BLaER1 treated with 17β-estradiol and CSF1 and Interleukin-3, amounts not matched to agents 10 nM and 100 nM (cell line): ENCODE measurements at regions not wholly inside any gene's neighbourhood (a gene's known extent, or its start where the extent isn't known, plus 50 kb on each side); places are given as distances from the start of the nearest gene placed in this dataset.
A peak's percentile ranks its signal among the peaks of the same experiment; 100 is the strongest.

Experiments used
- H3K27ac ChIP-seq, 11 experiments: shearing (Covaris generic); formaldehyde crosslinking; 2 replicates each; pipeline ENCODE4 v1.8.1; 2022
- H3K27me3 ChIP-seq, 11 experiments: shearing (Covaris generic); formaldehyde crosslinking; 2 replicates each; pipeline ENCODE4 v1.8.1; 2022
- H3K36me3 ChIP-seq, 11 experiments: shearing (Covaris generic); formaldehyde crosslinking; 2 replicates each; pipeline ENCODE4 v1.8.1; 2022
- H3K4me1 ChIP-seq, 10 experiments: shearing (Covaris generic); formaldehyde crosslinking; 2 replicates each; pipeline ENCODE4 v1.8.1; 2022
- H3K4me2 ChIP-seq, 11 experiments: shearing (Covaris generic); formaldehyde crosslinking; 2 replicates each; pipeline ENCODE4 v1.8.1; 2022
- H3K4me3 ChIP-seq, 10 experiments: shearing (Covaris generic); formaldehyde crosslinking; 2 replicates each; pipeline ENCODE4 v1.8.1; 2022
- H3K9ac ChIP-seq, 11 experiments: shearing (Covaris generic); formaldehyde crosslinking; 2 replicates each; pipeline ENCODE4 v1.8.1; 2022
- H3K9me3 ChIP-seq, 11 experiments: shearing (Covaris generic); formaldehyde crosslinking; replicated peaks in 1 of 11; 2 replicates each; pipeline ENCODE4 v1.8.1; 2022
- H4K20me1 ChIP-seq, 11 experiments: shearing (Covaris generic); formaldehyde crosslinking; 2 replicates each; pipeline ENCODE4 v1.8.1; 2022
- Cebpa-rat ChIP-seq, 11 experiments: shearing (Covaris generic); IDR thresholded peaks; 2 replicates each; pipeline ENCODE4 v1.8.1; 2022

DNA sequence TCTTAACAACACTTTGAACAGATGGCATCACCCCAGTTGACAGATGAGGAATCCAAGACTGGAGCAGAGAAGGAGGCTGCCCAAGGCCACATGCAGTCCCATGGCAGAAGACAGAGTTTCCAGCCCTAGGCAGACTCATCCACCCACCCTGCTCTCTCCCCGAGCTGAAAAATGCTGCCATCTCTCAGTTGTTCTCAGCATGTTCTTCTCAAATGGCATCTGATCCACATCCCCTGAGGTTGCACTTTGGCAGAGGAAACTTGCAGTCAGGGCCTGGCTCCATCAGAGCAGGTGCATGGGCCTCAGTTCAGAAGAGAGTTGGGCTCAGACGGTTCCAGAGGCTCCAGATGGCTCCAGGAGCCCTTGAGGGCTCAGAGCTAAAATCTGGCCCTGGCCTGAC, 709.4 kb downstream of the MATN1 start:
- Histone ChIP-seq H3K9ac (no peak overlapping the region), H3K36me3 (no peaks in the 10 kb centered on the region), H3K27me3 (no peaks in the 10 kb centered on the region), H3K4me1 (peaks cover 16 to 42% (median 26%) of the 10 kb centered on the region in 10 experiments; a peak in 19 of 20 replicates), H4K20me1 (no peaks in the 10 kb centered on the region), H3K27ac (no peak overlapping the region), H3K4me2 (peak overlapping the region in 2 of 11 experiments; percentile 65 to 80; a peak in 3 of 22 replicates), H3K4me3 (no peak overlapping the region), H3K9me3 (peaks cover 4 to 17% (median 13%) of the 10 kb centered on the region in 11 experiments; a peak in 18 of 22 replicates)
- TF ChIP-seq Cebpa-rat (IDR thresholded peaks at IDR 0.05), result no peak

GRCh38 chr1:30012455-30013440, 710.6 kb downstream of the MATN1 start:
- no peak overlapping the region for H3K4me3 ChIP-seq
- peak overlapping the region in 2 of 11 experiments; percentile 4 to 32; a peak in 4 of 22 replicates for H3K27ac ChIP-seq
- H3K27me3 ChIP-seq, result no peaks in the 10 kb centered on the region
- no peak for TF ChIP-seq Cebpa-rat (IDR thresholded peaks at IDR 0.05)
- peak overlapping the region in 2 of 11 experiments; percentile 3 to 27; a peak in 2 of 22 replicates for H3K9ac ChIP-seq
- peaks cover 24 to 51% (median 37%) of the 10 kb centered on the region in 10 experiments; a peak in 19 of 20 replicates for H3K4me1 ChIP-seq
- no peaks in the 10 kb centered on the region for H3K36me3 ChIP-seq
- no peaks in the 10 kb centered on the region for H4K20me1 ChIP-seq
- H3K4me2 ChIP-seq, result peak overlapping the region; percentile 14 to 80 (median 46)
- H3K9me3 ChIP-seq, result peaks cover 0 to 17% (median 13%) of the 10 kb centered on the region in 11 experiments; a peak in 16 of 22 replicates

GRCh38 chr1:30011970-30012369, 711.4 kb downstream of the MATN1 start:
- H4K20me1 ChIP-seq, result no peaks in the 10 kb centered on the region
- H3K9ac ChIP-seq, result peak overlapping the region in 1 of 11 experiments; percentile 3; a peak in 1 of 22 replicates
- peaks cover 24 to 51% (median 37%) of the 10 kb centered on the region in 10 experiments; a peak in 19 of 20 replicates for H3K4me1 ChIP-seq
- no peak for TF ChIP-seq Cebpa-rat (IDR thresholded peaks at IDR 0.05)
- no peaks in the 10 kb centered on the region for H3K36me3 ChIP-seq
- no peak overlapping the region for H3K4me3 ChIP-seq
- H3K4me2 ChIP-seq, result peak overlapping the region in 10 of 11 experiments; percentile 1 to 80 (median 44); a peak in 11 of 22 replicates
- H3K9me3 ChIP-seq, result peaks cover 0 to 17% (median 13%) of the 10 kb centered on the region in 11 experiments; a peak in 16 of 22 replicates
- H3K27ac ChIP-seq, result peak overlapping the region in 1 of 11 experiments; percentile 4; a peak in 4 of 22 replicates
- H3K27me3 ChIP-seq, result no peaks in the 10 kb centered on the region

DNA sequence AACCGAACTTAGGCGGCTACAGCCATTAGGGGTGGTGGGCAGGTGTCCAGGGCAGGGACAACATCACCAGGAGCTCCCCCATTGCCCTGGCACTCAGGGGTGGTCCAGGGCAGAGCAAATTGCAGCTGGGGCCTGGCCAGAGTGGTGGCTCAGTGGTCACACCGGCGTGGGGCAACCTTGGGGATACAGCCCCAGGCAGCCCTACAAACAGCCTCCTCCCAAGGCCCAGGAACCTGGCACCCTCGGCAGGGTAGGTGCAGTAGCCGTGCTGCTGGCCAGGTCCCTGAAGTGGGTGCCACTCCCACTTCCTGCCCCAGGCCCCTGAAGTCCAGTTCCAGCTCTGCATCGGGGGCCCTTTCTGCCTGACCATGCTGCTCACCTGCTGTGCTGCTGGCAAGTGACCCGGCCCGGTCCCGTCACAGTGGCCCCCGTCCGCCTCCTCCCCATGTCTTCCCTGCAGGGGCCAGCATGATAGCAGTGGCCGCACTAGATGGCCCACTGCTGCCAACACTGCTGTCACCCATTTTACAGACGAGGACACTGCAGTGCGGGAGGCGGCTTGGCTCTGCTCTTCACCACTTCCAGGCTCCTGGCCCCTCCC, 712.8 kb downstream of the MATN1 start:
- no peak for TF ChIP-seq Cebpa-rat (IDR thresholded peaks at IDR 0.05)
- no peak overlapping the region for H3K27ac ChIP-seq
- no peaks in the 10 kb centered on the region for H4K20me1 ChIP-seq
- no peaks in the 10 kb centered on the region for H3K36me3 ChIP-seq
- H3K4me2 ChIP-seq, result no peak overlapping the region
- no peak overlapping the region for H3K4me3 ChIP-seq
- no peak overlapping the region for H3K9ac ChIP-seq
- peaks cover 0 to 17% (median 13%) of the 10 kb centered on the region in 11 experiments; a peak in 16 of 22 replicates for H3K9me3 ChIP-seq
- H3K4me1 ChIP-seq, result peaks cover 24 to 51% (median 37%) of the 10 kb centered on the region in 10 experiments; a peak in 19 of 20 replicates
- no peaks in the 10 kb centered on the region for H3K27me3 ChIP-seq

GRCh38 chr1:30009720-30010119, 713.7 kb downstream of the MATN1 start:
- peaks cover 24 to 51% (median 37%) of the 10 kb centered on the region in 10 experiments; a peak in 19 of 20 replicates for H3K4me1 ChIP-seq
- TF ChIP-seq Cebpa-rat (IDR thresholded peaks at IDR 0.05), result no peak
- H4K20me1 ChIP-seq, result no peaks in the 10 kb centered on the region
- no peaks in the 10 kb centered on the region for H3K27me3 ChIP-seq
- no peak overlapping the region for H3K27ac ChIP-seq
- no peak overlapping the region for H3K4me3 ChIP-seq
- H3K4me2 ChIP-seq, result peak overlapping the region in 4 of 11 experiments; percentile 33 to 75 (median 48); a peak in 5 of 22 replicates
- H3K9ac ChIP-seq, result no peak overlapping the region
- H3K9me3 ChIP-seq, result peaks cover 0 to 17% (median 13%) of the 10 kb centered on the region in 11 experiments; a peak in 16 of 22 replicates
- H3K36me3 ChIP-seq, result no peaks in the 10 kb centered on the region

DNA sequence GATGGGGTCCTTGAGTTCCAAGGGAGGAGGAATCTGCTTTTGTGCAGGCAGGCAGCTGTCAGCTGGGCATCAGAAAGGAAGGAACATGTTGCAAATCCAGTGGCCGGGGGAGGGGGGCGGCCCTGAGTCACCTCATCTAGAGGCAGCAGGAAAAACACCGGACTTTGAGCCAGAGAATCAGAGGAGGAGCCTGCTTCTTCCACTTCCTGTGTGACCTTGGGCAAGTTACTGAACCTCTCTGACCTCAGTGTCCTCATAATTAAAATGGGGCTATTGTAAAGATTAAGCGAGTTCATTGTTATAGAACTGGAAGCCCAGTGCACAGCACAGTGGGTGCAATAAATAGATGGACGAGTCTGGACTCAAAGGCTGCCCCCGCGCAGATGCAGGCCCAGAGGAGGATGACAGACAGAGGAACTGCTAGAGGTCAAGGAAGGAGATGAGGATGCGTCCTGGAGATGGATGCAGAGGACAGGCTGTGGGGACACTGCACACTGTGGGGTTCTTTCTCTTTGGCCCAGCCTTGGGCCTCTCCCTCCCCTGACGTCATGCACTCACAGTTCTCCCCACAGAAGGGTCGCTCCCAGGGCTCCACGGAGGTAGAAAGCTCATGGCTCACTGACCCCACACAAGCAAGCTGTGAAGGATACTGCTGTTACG, 714.3 kb downstream of the MATN1 start:
- peak overlapping the region in 8 of 11 experiments; percentile 29 to 75 (median 42); a peak in 12 of 22 replicates for H3K4me2 ChIP-seq
- H3K9me3 ChIP-seq, result peaks cover 0 to 17% (median 13%) of the 10 kb centered on the region in 11 experiments; a peak in 16 of 22 replicates
- H3K27ac ChIP-seq, result no peak overlapping the region
- no peaks in the 10 kb centered on the region for H3K27me3 ChIP-seq
- H3K36me3 ChIP-seq, result no peaks in the 10 kb centered on the region
- H3K9ac ChIP-seq, result no peak overlapping the region
- H4K20me1 ChIP-seq, result no peaks in the 10 kb centered on the region
- H3K4me1 ChIP-seq, result peaks cover 24 to 47% (median 37%) of the 10 kb centered on the region in 10 experiments; a peak in 19 of 20 replicates
- no peak overlapping the region for H3K4me3 ChIP-seq
- no peak for TF ChIP-seq Cebpa-rat (IDR thresholded peaks at IDR 0.05)

- TF ChIP-seq Cebpa-rat (IDR thresholded peaks at IDR 0.05), result no peak
- peaks cover 0 to 17% (median 13%) of the 10 kb centered on the region in 11 experiments; a peak in 16 of 22 replicates for H3K9me3 ChIP-seq
- no peak overlapping the region for H3K9ac ChIP-seq
- no peaks in the 10 kb centered on the region for H3K36me3 ChIP-seq
- no peak overlapping the region for H3K4me3 ChIP-seq
- H3K4me1 ChIP-seq, result peaks cover 23 to 41% (median 34%) of the 10 kb centered on the region in 10 experiments; a peak in 19 of 20 replicates
- H3K4me2 ChIP-seq, result peak overlapping the region in 10 of 11 experiments; percentile 2 to 75 (median 37); a peak in 15 of 22 replicates
- no peak overlapping the region for H3K27ac ChIP-seq
- no peaks in the 10 kb centered on the region for H3K27me3 ChIP-seq
- H4K20me1 ChIP-seq, result no peaks in the 10 kb centered on the region
Measured at GRCh38 chr1:30008372-30008997, 714.9 kb downstream of the MATN1 start.
